CD4-positive, alpha-beta T cell (primary cell): ENCODE measurements at regions not wholly inside any gene's neighbourhood (a gene's known extent, or its start where the extent isn't known, plus 50 kb on each side); places are given as distances from the start of the nearest gene placed in this dataset.

ENCODE experiments used
- ATAC-seq: fragments of 200-7000 bp; cut with Tn5 transposase; one replicate; pipeline ENCODE4 v1.10.0; 2022; ENCODE audit warnings: mild to moderate bottlenecking; ENCODE audit not compliant: poor library complexity
- CTCF ChIA-PET: fragments of 350-600 bp; sonication (Branson Sonifier 250); formaldehyde crosslinking; loops from one replicate; lab custom pipeline; 2021; ENCODE audit warnings: antibody characterized with exemption, inconsistent platforms; lab: Charles Lee
- POLR2A ChIA-PET: fragments of 350-600 bp; sonication (Branson Sonifier 250); formaldehyde crosslinking; loops from one replicate; lab custom pipeline; 2021; ENCODE audit warnings: antibody characterized with exemption, inconsistent platforms; lab: Charles Lee
- DNase-seq, 14 experiments: peaks; one replicate each; pipeline ENCODE4 v3.0.0-alpha.2; 2013 to 2020; ENCODE audit warnings: mixed read lengths in 2 of 14
- H3K27ac ChIP-seq, 2 donors: one replicate each; pipeline versions ENCODE4 v1.5.1 to v1.7.0; 2013; ENCODE audit warnings: low read length in 2 of 2, low read depth in 1 of 2, mild to moderate bottlenecking in 1 of 2
- H3K27me3 ChIP-seq, 2 experiments: 1 replicate in 1 of 2; 2 replicates in 1 of 2; pipeline versions ENCODE4 v1.6.1 to v1.7.0; 2013; ENCODE audit warnings: low read length in 2 of 2, control low read depth in 1 of 2, mild to moderate bottlenecking in 1 of 2, moderate library complexity in 1 of 2; ENCODE audit not compliant: insufficient read depth in 2 of 2, control insufficient read depth in 1 of 2
- H3K36me3 ChIP-seq: one replicate; pipeline ENCODE4 v1.6.1; 2013; ENCODE audit warnings: low read length, control low read depth; ENCODE audit not compliant: insufficient read depth
- H3K4me1 ChIP-seq: one replicate; pipeline ENCODE4 v1.6.1; 2013; ENCODE audit warnings: low read length, control low read depth; ENCODE audit not compliant: insufficient read depth
- H3K4me3 ChIP-seq: one replicate; pipeline ENCODE4 v1.5.1; 2013; ENCODE audit warnings: mild to moderate bottlenecking, low read length, moderate library complexity
- H3K9me3 ChIP-seq, 2 experiments: 1 replicate in 1 of 2; 2 replicates in 1 of 2; pipeline versions ENCODE4 v1.6.1 to v1.7.0; 2013; ENCODE audit warnings: low read length in 2 of 2, mild to moderate bottlenecking in 2 of 2, control low read depth in 1 of 2, moderate library complexity in 1 of 2; ENCODE audit not compliant: control insufficient read depth in 1 of 2, insufficient read depth in 1 of 2
- H3K27ac Mint-ChIP-seq: one replicate; pipeline ENCODE4 v1.8.0; 2020; ENCODE audit warnings: mixed read lengths
- H3K27me3 Mint-ChIP-seq: one replicate; pipeline ENCODE4 v1.8.0; 2021; ENCODE audit warnings: mixed read lengths
- H3K36me3 Mint-ChIP-seq: one replicate; pipeline ENCODE4 v1.8.0; 2021; ENCODE audit warnings: low read depth, mixed read lengths
- H3K4me1 Mint-ChIP-seq: one replicate; pipeline ENCODE4 v1.8.0; 2021; ENCODE audit warnings: low read depth, mixed read lengths
- H3K4me3 Mint-ChIP-seq: one replicate; pipeline ENCODE4 v1.8.0; 2020; ENCODE audit warnings: mild to moderate bottlenecking, mixed read lengths
- H3K9me3 Mint-ChIP-seq: one replicate; pipeline ENCODE4 v1.8.0; 2020; ENCODE audit warnings: mixed read lengths
- intact Hi-C, 2 experiments: fragments of 100-400 bp; cut with DNase I in 1 of 2; cut with micrococcal nuclease in 1 of 2; formaldehyde crosslinking; loops; one replicate each; pipeline versions ENCODE4 v1.15.1 to v1.9.0; 2023 to 2025; cut with DNase I, micrococcal nuclease
- TF ChIP-seq, protein P1 (sequence below): fragments of 200-600 bp; IDR thresholded peaks from one replicate; pipeline ENCODE4 v1.8.0; 2022; ENCODE audit warnings: antibody characterized with exemption, mild to moderate bottlenecking

GRCh38 chr22:49286181-49286760 lies 541.4 kb downstream of the BRD1 start:
- peaks cover 0 to 23% of the 10 kb centered on the region in 2 experiments for H3K9me3 ChIP-seq
- Mint-ChIP-seq H3K4me1 (no peaks in the 10 kb centered on the region), H3K36me3 (no peaks in the 10 kb centered on the region), H3K9me3 (no peaks in the 10 kb centered on the region), H3K27ac (no peak overlapping the region), H3K27me3 (peaks cover 49% of the 10 kb centered on the region), H3K4me3 (no peak overlapping the region)
- H3K4me1 ChIP-seq = no peaks in the 10 kb centered on the region
- no peak overlapping the region for H3K4me3 ChIP-seq
- no peaks in the 10 kb centered on the region for H3K36me3 ChIP-seq
- ATAC-seq (no peak), DNase-seq (no peak)
- ChIA-PET POLR2A (no interaction called here), CTCF (no interaction called here)
- H3K27me3 ChIP-seq = peaks cover 4 to 11% of the 10 kb centered on the region in 2 experiments
- intact Hi-C loops = no loop called here
- no peak overlapping the region for H3K27ac ChIP-seq
- TF ChIP-seq, protein P1, sequence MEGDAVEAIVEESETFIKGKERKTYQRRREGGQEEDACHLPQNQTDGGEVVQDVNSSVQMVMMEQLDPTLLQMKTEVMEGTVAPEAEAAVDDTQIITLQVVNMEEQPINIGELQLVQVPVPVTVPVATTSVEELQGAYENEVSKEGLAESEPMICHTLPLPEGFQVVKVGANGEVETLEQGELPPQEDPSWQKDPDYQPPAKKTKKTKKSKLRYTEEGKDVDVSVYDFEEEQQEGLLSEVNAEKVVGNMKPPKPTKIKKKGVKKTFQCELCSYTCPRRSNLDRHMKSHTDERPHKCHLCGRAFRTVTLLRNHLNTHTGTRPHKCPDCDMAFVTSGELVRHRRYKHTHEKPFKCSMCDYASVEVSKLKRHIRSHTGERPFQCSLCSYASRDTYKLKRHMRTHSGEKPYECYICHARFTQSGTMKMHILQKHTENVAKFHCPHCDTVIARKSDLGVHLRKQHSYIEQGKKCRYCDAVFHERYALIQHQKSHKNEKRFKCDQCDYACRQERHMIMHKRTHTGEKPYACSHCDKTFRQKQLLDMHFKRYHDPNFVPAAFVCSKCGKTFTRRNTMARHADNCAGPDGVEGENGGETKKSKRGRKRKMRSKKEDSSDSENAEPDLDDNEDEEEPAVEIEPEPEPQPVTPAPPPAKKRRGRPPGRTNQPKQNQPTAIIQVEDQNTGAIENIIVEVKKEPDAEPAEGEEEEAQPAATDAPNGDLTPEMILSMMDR = no peak

GRCh38 chr22:49284931-49285330 lies 542.7 kb downstream of the BRD1 start:
- peaks cover 0 to 26% of the 10 kb centered on the region in 2 experiments for H3K9me3 ChIP-seq
- no peaks in the 10 kb centered on the region for H3K4me1 Mint-ChIP-seq
- H3K27me3 Mint-ChIP-seq = peaks cover 63% of the 10 kb centered on the region
- H3K9me3 Mint-ChIP-seq = peaks cover 7% of the 10 kb centered on the region
- no peak overlapping the region for H3K4me3 ChIP-seq
- H3K27me3 ChIP-seq = peaks cover 4 to 11% of the 10 kb centered on the region in 2 experiments
- ATAC-seq = no peak
- no peak for DNase-seq
- H3K4me1 ChIP-seq = no peaks in the 10 kb centered on the region
- H3K36me3 Mint-ChIP-seq = no peaks in the 10 kb centered on the region
- intact Hi-C loops = no loop called here
- no peak overlapping the region for H3K4me3 Mint-ChIP-seq
- no peaks in the 10 kb centered on the region for H3K36me3 ChIP-seq
- no peak overlapping the region for H3K27ac ChIP-seq
- TF ChIP-seq, protein P1 = no peak
- POLR2A ChIA-PET = no interaction called here
- CTCF ChIA-PET = no interaction called here
- no peak overlapping the region for H3K27ac Mint-ChIP-seq

GRCh38 chr22:49284056-49284784 lies 543.5 kb downstream of the BRD1 start:
- TF ChIP-seq, protein P1 = no peak
- ChIA-PET POLR2A (no interaction called here), CTCF (no interaction called here)
- peaks cover 61% of the 10 kb centered on the region for H3K27me3 Mint-ChIP-seq
- ATAC-seq (no peak), DNase-seq (no peak)
- H3K27me3 ChIP-seq = peaks cover 4 to 11% of the 10 kb centered on the region in 2 experiments
- no peak overlapping the region for H3K27ac ChIP-seq
- no peak overlapping the region for H3K27ac Mint-ChIP-seq
- H3K36me3 ChIP-seq = no peaks in the 10 kb centered on the region
- no peaks in the 10 kb centered on the region for H3K4me1 ChIP-seq
- peaks cover 7% of the 10 kb centered on the region for H3K9me3 Mint-ChIP-seq
- H3K4me1 Mint-ChIP-seq = no peaks in the 10 kb centered on the region
- no peak overlapping the region for H3K4me3 Mint-ChIP-seq
- intact Hi-C loops = no loop called here
- H3K36me3 Mint-ChIP-seq = no peaks in the 10 kb centered on the region
- H3K9me3 ChIP-seq = peaks cover 0 to 26% of the 10 kb centered on the region in 2 experiments
- H3K4me3 ChIP-seq = no peak overlapping the region
